Prostate gland (tissue), 2 donors: ENCODE measurements at regions not wholly inside any gene's neighbourhood (a gene's known extent, or its start where the extent isn't known, plus 50 kb on each side); places are given as distances from the start of the nearest gene placed in this dataset.

Source experiments
- DNase-seq: peaks from one replicate; pipeline ENCODE4 v3.0.0-alpha.2; 2019; ENCODE audit warnings: low spot score
- H3K27ac ChIP-seq, 2 donors: fragments of 200-600 bp; sonication (generic); 2 replicates each; pipeline ENCODE4 v1.5.1; 2017 to 2019
- H3K27me3 ChIP-seq: fragments of 200-600 bp; sonication (generic); replicated peaks from 2 replicates; pipeline ENCODE4 v1.5.1; 2019; ENCODE audit not compliant: insufficient read depth
- H3K36me3 ChIP-seq, 2 donors: fragments of 200-600 bp; sonication (generic); 1 replicate in 1 of 2; 2 replicates in 1 of 2; pipeline versions ENCODE4 v1.5.1 to v1.8.1; 2017 to 2019
- H3K4me1 ChIP-seq: fragments of 200-600 bp; sonication (generic); replicated peaks from 2 replicates; pipeline ENCODE4 v1.5.1; 2019
- H3K4me3 ChIP-seq, 2 donors: fragments of 200-600 bp; sonication (generic); 2 replicates each; pipeline ENCODE4 v1.5.1; 2017 to 2019
- H3K9me3 ChIP-seq: fragments of 200-600 bp; sonication (generic); 2 replicates; pipeline ENCODE4 v1.5.1; 2017
- POLR2A ChIP-seq: fragments of 450-650 bp; IDR thresholded peaks from one replicate; pipeline ENCODE4 v1.6.1; 2016; ENCODE audit warnings: antibody characterized with exemption, mild to moderate bottlenecking
- POLR2AphosphoS5 ChIP-seq: sonication (generic); formaldehyde crosslinking; IDR thresholded peaks from one replicate; pipeline ENCODE4 v1.6.1; 2017; ENCODE audit warnings: antibody characterized with exemption
- WGBS: methylation state at CpG from one replicate; pipeline ENCODE4 v1.1.5; 2018; 5-methylcytosine and 5-hydroxymethylcytosine counted together
- intact Hi-C: fragments of 100-400 bp; cut with DNase I; formaldehyde crosslinking; loops from one replicate; pipeline ENCODE4 v1.14.2; 2022
- TF ChIP-seq, protein P1 (sequence below), 4 experiments: fragments of 200-600 bp in 2 of 4; fragments of 450-650 bp in 2 of 4; sonication (generic) in 2 of 4; IDR thresholded peaks; 1 replicate in 3 of 4; 2 replicates in 1 of 4; pipeline ENCODE4 v1.5.1; 2016 to 2019; ENCODE audit warnings: antibody characterized with exemption in 4 of 4, mild to moderate bottlenecking in 2 of 4, moderate library complexity in 2 of 4

DNA sequence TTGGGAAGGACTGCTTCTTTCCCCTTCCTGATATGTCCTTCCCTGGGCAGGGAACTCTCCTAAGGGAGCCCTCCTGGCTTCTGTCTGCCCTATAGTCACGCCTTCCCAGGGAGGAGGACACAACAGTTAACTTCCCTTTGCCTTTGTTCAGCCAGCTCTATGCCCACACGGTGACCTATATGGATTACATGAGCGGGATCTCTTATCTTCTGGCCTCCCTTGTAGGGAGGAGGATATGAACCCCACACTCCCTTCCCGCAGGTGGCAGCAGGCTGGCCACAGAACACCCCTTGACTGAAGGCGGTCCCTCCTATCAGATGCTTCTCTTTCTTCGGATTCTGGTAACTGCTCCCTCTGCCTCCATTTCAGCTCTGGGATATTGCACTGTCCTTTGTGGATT is 135.6 kb upstream of the MAX start:
- intact Hi-C loops: no loop called here
- 93% methylated on average over 6 of the region's 6 CpGs for WGBS

DNA sequence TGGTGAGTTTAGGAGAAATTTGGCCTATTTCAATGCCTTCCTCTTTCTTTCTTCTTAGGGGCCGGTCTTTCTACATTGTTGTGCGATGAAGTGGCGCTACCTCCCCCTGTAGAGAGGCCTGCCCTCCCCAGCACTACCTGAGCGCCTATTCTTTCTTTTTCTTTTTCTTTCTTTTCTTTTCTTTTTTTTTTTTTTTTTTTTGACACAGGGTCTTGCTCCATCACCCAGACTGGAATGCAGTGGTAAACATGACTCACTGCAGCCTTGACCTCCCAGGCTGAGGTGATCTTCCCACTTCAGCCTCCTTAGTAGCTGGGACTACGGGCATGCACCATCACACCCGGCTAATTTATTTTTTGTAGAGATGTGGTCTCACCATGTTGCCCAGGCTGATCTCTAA is 136.1 kb upstream of the MAX start:
- TF ChIP-seq POLR2AphosphoS5: no peak
- no peak for TF ChIP-seq POLR2A
- TF ChIP-seq, protein P1, sequence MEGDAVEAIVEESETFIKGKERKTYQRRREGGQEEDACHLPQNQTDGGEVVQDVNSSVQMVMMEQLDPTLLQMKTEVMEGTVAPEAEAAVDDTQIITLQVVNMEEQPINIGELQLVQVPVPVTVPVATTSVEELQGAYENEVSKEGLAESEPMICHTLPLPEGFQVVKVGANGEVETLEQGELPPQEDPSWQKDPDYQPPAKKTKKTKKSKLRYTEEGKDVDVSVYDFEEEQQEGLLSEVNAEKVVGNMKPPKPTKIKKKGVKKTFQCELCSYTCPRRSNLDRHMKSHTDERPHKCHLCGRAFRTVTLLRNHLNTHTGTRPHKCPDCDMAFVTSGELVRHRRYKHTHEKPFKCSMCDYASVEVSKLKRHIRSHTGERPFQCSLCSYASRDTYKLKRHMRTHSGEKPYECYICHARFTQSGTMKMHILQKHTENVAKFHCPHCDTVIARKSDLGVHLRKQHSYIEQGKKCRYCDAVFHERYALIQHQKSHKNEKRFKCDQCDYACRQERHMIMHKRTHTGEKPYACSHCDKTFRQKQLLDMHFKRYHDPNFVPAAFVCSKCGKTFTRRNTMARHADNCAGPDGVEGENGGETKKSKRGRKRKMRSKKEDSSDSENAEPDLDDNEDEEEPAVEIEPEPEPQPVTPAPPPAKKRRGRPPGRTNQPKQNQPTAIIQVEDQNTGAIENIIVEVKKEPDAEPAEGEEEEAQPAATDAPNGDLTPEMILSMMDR (IDR thresholded peaks at IDR 0.05): no peak
- 96% methylated on average over 6 of the region's 6 CpGs for WGBS
- H3K27me3 ChIP-seq: no peaks in the 10 kb centered on the region
- DNase-seq: no peak
- no peaks in the 10 kb centered on the region for H3K4me1 ChIP-seq
- H3K9me3 ChIP-seq: no peaks in the 10 kb centered on the region
- H3K4me3 ChIP-seq: no peak overlapping the region
- intact Hi-C loops: no loop called here
- H3K36me3 ChIP-seq: no peaks in the 10 kb centered on the region
- no peak overlapping the region for H3K27ac ChIP-seq

More for the DNA sequence above, 135.6 kb upstream of the MAX start:
- no peak for DNase-seq
- no peak overlapping the region for H3K27ac ChIP-seq
- H3K4me1 ChIP-seq: no peaks in the 10 kb centered on the region
- TF ChIP-seq, protein P1 (IDR thresholded peaks at IDR 0.05): no peak
- TF ChIP-seq POLR2A (no peak), POLR2AphosphoS5 (no peak)
- no peaks in the 10 kb centered on the region for H3K36me3 ChIP-seq
- no peaks in the 10 kb centered on the region for H3K9me3 ChIP-seq
- H3K4me3 ChIP-seq: no peak overlapping the region
- H3K27me3 ChIP-seq: no peaks in the 10 kb centered on the region

DNA sequence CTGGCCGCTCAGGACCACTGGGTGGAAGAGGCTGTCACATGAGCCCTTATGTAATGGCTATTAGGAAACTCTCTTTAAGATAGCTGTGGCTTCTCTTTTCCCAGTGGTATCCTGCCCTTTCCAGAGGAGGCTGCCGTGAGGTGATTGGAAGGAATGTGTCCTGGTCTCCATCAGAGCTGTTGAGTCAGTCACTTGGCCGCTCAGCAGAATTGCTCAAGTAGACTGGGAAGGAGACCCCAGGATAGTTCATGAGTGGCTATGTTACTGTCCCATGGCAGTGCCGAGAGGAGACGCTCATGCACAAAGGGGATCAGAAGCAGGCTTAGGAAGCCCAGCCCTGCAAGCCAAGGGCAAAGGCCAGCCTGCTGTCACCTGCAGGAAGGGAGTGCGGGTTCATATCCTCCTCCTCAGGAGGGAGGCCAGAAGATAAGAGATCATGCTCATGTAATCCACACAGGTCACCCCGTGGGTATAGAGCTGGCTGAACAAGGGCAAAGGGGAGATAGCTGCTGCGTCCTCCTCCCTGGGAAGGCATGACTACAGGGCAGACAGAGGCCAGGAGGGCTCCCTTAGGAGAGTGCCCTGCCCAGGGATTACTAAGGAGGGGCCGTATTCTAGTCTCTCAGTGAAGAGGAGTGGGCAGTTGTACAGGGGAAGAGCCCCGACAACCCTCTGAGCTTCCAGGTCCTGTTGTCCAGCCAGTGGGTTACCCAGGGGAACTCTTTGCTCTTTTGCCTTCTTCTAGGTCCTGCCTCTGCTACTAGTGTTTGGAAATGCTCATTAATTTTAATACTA is 137.0 kb upstream of the MAX start:
- no peak for DNase-seq
- H3K27me3 ChIP-seq: no peaks in the 10 kb centered on the region

DNA sequence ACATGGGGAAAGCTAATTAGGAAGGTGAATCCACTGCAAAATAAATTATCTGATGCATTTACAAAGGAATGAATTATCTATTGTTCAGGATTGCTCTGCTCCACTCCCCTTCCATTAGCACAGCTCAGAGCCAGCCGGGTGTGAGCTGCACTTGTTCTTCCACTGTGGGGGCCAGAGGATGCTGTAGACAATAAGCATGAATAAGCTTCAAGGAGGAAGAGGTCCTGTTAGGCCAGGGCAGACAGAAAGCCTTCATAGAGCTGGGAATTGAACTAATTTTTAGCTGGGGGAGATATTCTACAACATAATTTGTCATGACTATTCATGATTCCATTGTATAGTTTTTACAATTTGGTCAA is 137.6 kb upstream of the MAX start:
- TF ChIP-seq, protein P1 (IDR thresholded peaks at IDR 0.05): no peak
- no peak for TF ChIP-seq POLR2AphosphoS5
- TF ChIP-seq POLR2A: no peak
- Histone ChIP-seq H3K27me3 (no peaks in the 10 kb centered on the region), H3K9me3 (no peaks in the 10 kb centered on the region), H3K36me3 (no peaks in the 10 kb centered on the region), H3K27ac (no peak overlapping the region), H3K4me3 (no peak overlapping the region), H3K4me1 (no peaks in the 10 kb centered on the region)
- 71% methylated on average over 1 of the region's 1 CpG for WGBS
- intact Hi-C loops: no loop called here
- DNase-seq: no peak

More for the DNA sequence above, 137.0 kb upstream of the MAX start:
- H3K36me3 ChIP-seq: no peaks in the 10 kb centered on the region
- no peak overlapping the region for H3K4me3 ChIP-seq
- intact Hi-C loops: no loop called here
- H3K4me1 ChIP-seq: no peaks in the 10 kb centered on the region
- TF ChIP-seq, protein P1 (IDR thresholded peaks at IDR 0.05): no peak
- TF ChIP-seq POLR2AphosphoS5 (no peak), POLR2A (no peak)
- no peak overlapping the region for H3K27ac ChIP-seq
- no peaks in the 10 kb centered on the region for H3K9me3 ChIP-seq
- WGBS: 88% methylated on average over 10 of the region's 10 CpGs

DNA sequence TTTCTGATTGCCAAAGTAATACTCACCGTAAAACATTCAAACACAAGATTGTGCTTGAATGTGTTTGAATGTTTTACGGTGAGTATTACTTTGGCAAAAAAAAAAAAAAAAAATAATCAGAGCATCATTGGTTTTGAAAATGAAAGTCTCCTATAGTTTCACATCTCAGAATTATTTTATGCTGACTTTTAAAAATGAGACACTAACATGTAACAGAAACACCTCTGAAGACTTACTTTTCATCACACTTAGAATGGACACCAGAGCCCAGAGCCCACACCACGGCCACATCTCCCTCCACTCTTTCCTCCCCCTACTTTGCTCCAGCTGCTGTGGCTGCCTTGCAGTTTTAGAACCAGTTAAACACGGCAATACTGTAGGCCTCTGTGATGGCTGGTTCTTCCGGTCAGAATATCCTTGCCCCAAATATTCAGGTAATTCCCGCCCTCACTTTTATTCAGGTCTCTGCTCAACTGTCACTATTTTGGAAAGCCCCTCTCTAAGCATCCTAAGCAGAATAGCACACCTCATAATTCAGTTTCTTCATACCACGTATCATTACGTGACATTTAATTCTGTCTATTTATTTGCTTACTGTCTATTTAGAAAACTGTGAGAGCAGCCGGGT is 138.9 kb upstream of the MAX start:
- H3K27me3 ChIP-seq: no peaks in the 10 kb centered on the region
- no peaks in the 10 kb centered on the region for H3K9me3 ChIP-seq
- H3K27ac ChIP-seq: no peak overlapping the region
- DNase-seq: no peak
- no peaks in the 10 kb centered on the region for H3K36me3 ChIP-seq
- WGBS: 83% methylated on average over 9 of the region's 9 CpGs
- intact Hi-C loops: no loop called here
- no peak for TF ChIP-seq POLR2A
- TF ChIP-seq, protein P1 (IDR thresholded peaks at IDR 0.05): no peak
- TF ChIP-seq POLR2AphosphoS5: no peak
- no peaks in the 10 kb centered on the region for H3K4me1 ChIP-seq
- no peak overlapping the region for H3K4me3 ChIP-seq
